H9 (cell line): ENCODE measurements at regions not wholly inside any gene's neighbourhood (a gene's known extent, or its start where the extent isn't known, plus 50 kb on each side); places are given as distances from the start of the nearest gene placed in this dataset.

Experiments
- DNase-seq: peaks from one replicate; pipeline ENCODE4 v3.0.0-alpha.2; 2017
- H2AFZ ChIP-seq: one replicate; pipeline ENCODE4 v1.6.1; 2013; ENCODE audit warnings: mild to moderate bottlenecking, low read length, control low read depth, moderate library complexity
- H2AK5ac ChIP-seq: 2 replicates; pipeline ENCODE4 v1.6.1; 2013; ENCODE audit warnings: low read length, control low read depth, mixed read lengths; ENCODE audit not compliant: insufficient read length
- H2BK120ac ChIP-seq: one replicate; pipeline ENCODE4 v1.6.1; 2013; ENCODE audit warnings: low read depth, mild to moderate bottlenecking, low read length, control low read depth, inconsistent platforms; ENCODE audit not compliant: poor library complexity, severe bottlenecking
- H2BK12ac ChIP-seq: 2 replicates; pipeline ENCODE4 v1.6.1; 2013; ENCODE audit warnings: low read length, control low read depth, mixed read lengths, low read depth; ENCODE audit not compliant: insufficient read length
- H2BK15ac ChIP-seq: 2 replicates; pipeline ENCODE4 v1.6.1; 2013; ENCODE audit warnings: low read depth, low read length, control low read depth
- H2BK20ac ChIP-seq: one replicate; pipeline ENCODE4 v1.6.1; 2013; ENCODE audit warnings: low read depth, mild to moderate bottlenecking, low read length, control low read depth, inconsistent platforms; ENCODE audit not compliant: poor library complexity, severe bottlenecking
- H2BK5ac ChIP-seq: 2 replicates; pipeline ENCODE4 v1.6.1; 2013; ENCODE audit warnings: low read length, control low read depth, mixed read lengths; ENCODE audit not compliant: insufficient read length
- H3K14ac ChIP-seq: 2 replicates; pipeline ENCODE4 v1.6.1; 2013; ENCODE audit warnings: low read length, control low read depth; ENCODE audit not compliant: insufficient read depth
- H3K18ac ChIP-seq: 2 replicates; pipeline ENCODE4 v1.6.1; 2013; ENCODE audit warnings: low read depth, mild to moderate bottlenecking, mixed read lengths, low read length, control low read depth; ENCODE audit not compliant: insufficient read length
- H3K23ac ChIP-seq: 2 replicates; pipeline ENCODE4 v1.6.1; 2013; ENCODE audit warnings: low read length, control low read depth, mixed read lengths, low read depth; ENCODE audit not compliant: insufficient read length
- H3K23me2 ChIP-seq: 2 replicates; pipeline ENCODE4 v1.6.1; 2013; ENCODE audit warnings: low read depth, mild to moderate bottlenecking, mixed read lengths, low read length, control low read depth; ENCODE audit not compliant: insufficient read length, poor library complexity, severe bottlenecking
- H3K27ac ChIP-seq: 2 replicates; pipeline ENCODE4 v1.5.1; 2013; ENCODE audit warnings: low read length, control low read depth, mixed read lengths, low read depth; ENCODE audit not compliant: insufficient read length
- H3K27me3 ChIP-seq: 2 replicates; pipeline ENCODE4 v1.6.1; 2013; ENCODE audit warnings: low read length, control low read depth, inconsistent platforms; ENCODE audit not compliant: insufficient read depth
- H3K4ac ChIP-seq: 2 replicates; pipeline ENCODE4 v1.6.1; 2013; ENCODE audit warnings: low read depth, mild to moderate bottlenecking, control low read depth, inconsistent platforms, low read length, moderate library complexity
- H3K4me1 ChIP-seq: 2 replicates; pipeline ENCODE4 v1.6.1; 2013; ENCODE audit warnings: low read length, control low read depth, inconsistent platforms; ENCODE audit not compliant: insufficient read depth
- H3K4me2 ChIP-seq: 2 replicates; pipeline ENCODE4 v1.6.1; 2013; ENCODE audit warnings: low read length, control low read depth, mixed read lengths; ENCODE audit not compliant: insufficient read length, insufficient read depth
- H3K56ac ChIP-seq: 2 replicates; pipeline ENCODE4 v1.6.1; 2013; ENCODE audit warnings: low read depth, mild to moderate bottlenecking, mixed read lengths, low read length, control low read depth; ENCODE audit not compliant: insufficient read length
- H3K79me1 ChIP-seq: 2 replicates; pipeline ENCODE4 v1.6.1; 2013; ENCODE audit warnings: low read depth, mild to moderate bottlenecking, moderate library complexity, low read length, control low read depth, inconsistent platforms; ENCODE audit not compliant: insufficient read depth, poor library complexity, severe bottlenecking
- H3K79me2 ChIP-seq: 2 replicates; pipeline ENCODE4 v1.6.1; 2013; ENCODE audit warnings: low read length, control low read depth, inconsistent platforms; ENCODE audit not compliant: insufficient read depth
- H3K9ac ChIP-seq: 2 replicates; pipeline ENCODE4 v1.6.1; 2013; ENCODE audit warnings: low read length, control low read depth, mixed read lengths; ENCODE audit not compliant: insufficient read length; ENCODE audit errors: extremely low read depth
- H3K9me3 ChIP-seq: one replicate; pipeline ENCODE4 v1.6.1; 2013; ENCODE audit warnings: low read depth, low read length, inconsistent platforms; ENCODE audit not compliant: control insufficient read depth
- H3T11ph ChIP-seq: one replicate; pipeline ENCODE4 v1.6.1; 2013; ENCODE audit warnings: mild to moderate bottlenecking, low read length, control low read depth, inconsistent platforms
- H4K20me1 ChIP-seq: one replicate; pipeline ENCODE4 v1.6.1; 2013; ENCODE audit not compliant: control insufficient read depth, insufficient read length, insufficient read depth
- H4K5ac ChIP-seq: 2 replicates; pipeline ENCODE4 v1.6.1; 2013; ENCODE audit warnings: low read depth, mild to moderate bottlenecking, mixed read lengths, low read length, control low read depth; ENCODE audit not compliant: insufficient read length
- H4K8ac ChIP-seq: replicated peaks from 2 replicates; pipeline ENCODE4 v1.6.1; 2013; ENCODE audit warnings: low read length, control low read depth, mixed read lengths, low read depth; ENCODE audit not compliant: insufficient read length
- H4K91ac ChIP-seq: 2 replicates; pipeline ENCODE4 v1.6.1; 2013; ENCODE audit warnings: low read depth, mild to moderate bottlenecking, moderate library complexity, mixed read lengths, low read length, control low read depth; ENCODE audit not compliant: insufficient read length
- H3K27ac Mint-ChIP-seq, 3 experiments: 2 replicates in 2 of 3; 3 replicates in 1 of 3; pipeline ENCODE4 v1.8.0; 2020 to 2021; ENCODE audit warnings: mixed read lengths in 3 of 3, mild to moderate bottlenecking in 1 of 3, moderate library complexity in 1 of 3
- H3K27me3 Mint-ChIP-seq: 2 replicates; pipeline ENCODE4 v1.8.0; 2021; ENCODE audit warnings: low read depth, mild to moderate bottlenecking, moderate library complexity, mixed read lengths
- H3K36me3 Mint-ChIP-seq, 3 experiments: 2 replicates in 2 of 3; 3 replicates in 1 of 3; pipeline ENCODE4 v1.8.0; 2020 to 2021; ENCODE audit warnings: low read depth in 3 of 3, mixed read lengths in 3 of 3; ENCODE audit not compliant: insufficient read depth in 1 of 3
- H3K4me1 Mint-ChIP-seq, 2 experiments: 2 replicates each; pipeline ENCODE4 v1.8.0; 2020; ENCODE audit warnings: mixed read lengths in 2 of 2
- H3K4me3 Mint-ChIP-seq, 2 experiments: 2 replicates in 1 of 2; 3 replicates in 1 of 2; pipeline ENCODE4 v1.8.0; 2020 to 2021; ENCODE audit warnings: mild to moderate bottlenecking in 2 of 2, mixed read lengths in 2 of 2, moderate library complexity in 1 of 2
- H3K9me3 Mint-ChIP-seq, 2 experiments: 2 replicates in 1 of 2; 3 replicates in 1 of 2; pipeline ENCODE4 v1.8.0; 2020; ENCODE audit warnings: mild to moderate bottlenecking in 2 of 2, mixed read lengths in 2 of 2, moderate library complexity in 1 of 2
- WGBS: extraction: QIAGEN DNeasy Blood & Tissue Kit; methylation state at CpG from one replicate; pipeline ENCODE4 v1.1.7; 2013; ENCODE audit warnings: missing lambda C conversion rate, low lambda C conversion rate, mixed read lengths; ENCODE audit not compliant: insufficient read length; ENCODE audit errors: extremely low coverage; 5-methylcytosine and 5-hydroxymethylcytosine counted together
- TF ChIP-seq, protein P1 (sequence below): fragments of 200-600 bp; sonication (generic); conservative IDR thresholded peaks from 3 replicates; pipeline ENCODE4 v1.8.0; 2021; ENCODE audit warnings: antibody characterized with exemption, mild to moderate bottlenecking

DNA sequence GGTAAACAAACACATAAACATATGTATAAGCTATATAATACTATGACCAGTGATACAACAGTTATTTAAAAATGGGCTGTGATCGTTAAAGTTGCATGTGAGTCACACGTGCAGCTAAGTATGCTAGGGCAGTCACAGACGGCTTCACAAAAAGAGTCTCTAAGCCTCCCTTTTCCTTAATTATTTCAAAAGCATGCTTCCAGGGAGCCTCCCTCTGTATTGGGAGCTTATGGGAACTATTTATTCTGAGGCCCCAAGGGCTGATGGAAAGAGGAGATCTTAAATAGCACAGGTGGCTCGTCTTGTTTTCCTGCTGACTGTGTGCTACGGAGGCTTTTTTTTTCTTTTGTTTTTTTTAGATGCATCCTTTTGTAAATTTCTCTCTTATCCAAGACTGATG lies 94.3 kb downstream of the ADCYAP1 start:
- Mint-ChIP-seq H3K27ac (peak overlapping the region in 2 of 3 experiments; percentile 78 to 88; a peak in 4 of 7 replicates), H3K27me3 (no peaks in the 10 kb centered on the region), H3K36me3 (peaks cover 5 to 26% (median 16%) of the 10 kb centered on the region in 3 experiments; a peak in 6 of 7 replicates)

More for the DNA sequence above, 94.3 kb downstream of the ADCYAP1 start:
- H3K79me1 ChIP-seq = peaks cover 6% of the 10 kb centered on the region
- no peak for DNase-seq
- H3K23me2 ChIP-seq = no peaks in the 10 kb centered on the region
- H4K8ac ChIP-seq = no peak overlapping the region
- Mint-ChIP-seq H3K9me3 (peaks cover 8 to 9% of the 10 kb centered on the region in 2 experiments; a peak in 4 of 5 replicates), H3K4me3 (no peak overlapping the region), H3K4me1 (peaks cover 12 to 17% of the 10 kb centered on the region in 2 experiments)
- H4K5ac ChIP-seq = no peak overlapping the region
- no CpG with 5 or more reads among the region's 5 CpGs for WGBS
- no peak overlapping the region for H3K56ac ChIP-seq
- no peak overlapping the region for H2AFZ ChIP-seq
- no peak overlapping the region for H3K4me2 ChIP-seq
- no peak overlapping the region for H3K23ac ChIP-seq
- H3K79me2 ChIP-seq = 0 out of 2 replicates have a peak, but pooled peaks cover 2% of the 10 kb centered on the region
- no peak overlapping the region for H3K18ac ChIP-seq
- H2AK5ac ChIP-seq = no peak overlapping the region
- no peak overlapping the region for H2BK5ac ChIP-seq
- H2BK20ac ChIP-seq = no peak overlapping the region
- H3K9me3 ChIP-seq = no peaks in the 10 kb centered on the region
- no peaks in the 10 kb centered on the region for H4K20me1 ChIP-seq
- no peak overlapping the region for H3T11ph ChIP-seq
- H3K4ac ChIP-seq = no peak overlapping the region
- H2BK12ac ChIP-seq = no peak overlapping the region
- peak overlapping the region; percentile 8 for H3K27ac ChIP-seq
- no peak overlapping the region for H4K91ac ChIP-seq
- TF ChIP-seq, protein P1, sequence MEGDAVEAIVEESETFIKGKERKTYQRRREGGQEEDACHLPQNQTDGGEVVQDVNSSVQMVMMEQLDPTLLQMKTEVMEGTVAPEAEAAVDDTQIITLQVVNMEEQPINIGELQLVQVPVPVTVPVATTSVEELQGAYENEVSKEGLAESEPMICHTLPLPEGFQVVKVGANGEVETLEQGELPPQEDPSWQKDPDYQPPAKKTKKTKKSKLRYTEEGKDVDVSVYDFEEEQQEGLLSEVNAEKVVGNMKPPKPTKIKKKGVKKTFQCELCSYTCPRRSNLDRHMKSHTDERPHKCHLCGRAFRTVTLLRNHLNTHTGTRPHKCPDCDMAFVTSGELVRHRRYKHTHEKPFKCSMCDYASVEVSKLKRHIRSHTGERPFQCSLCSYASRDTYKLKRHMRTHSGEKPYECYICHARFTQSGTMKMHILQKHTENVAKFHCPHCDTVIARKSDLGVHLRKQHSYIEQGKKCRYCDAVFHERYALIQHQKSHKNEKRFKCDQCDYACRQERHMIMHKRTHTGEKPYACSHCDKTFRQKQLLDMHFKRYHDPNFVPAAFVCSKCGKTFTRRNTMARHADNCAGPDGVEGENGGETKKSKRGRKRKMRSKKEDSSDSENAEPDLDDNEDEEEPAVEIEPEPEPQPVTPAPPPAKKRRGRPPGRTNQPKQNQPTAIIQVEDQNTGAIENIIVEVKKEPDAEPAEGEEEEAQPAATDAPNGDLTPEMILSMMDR = no peak
- H2BK120ac ChIP-seq = no peak overlapping the region
- H2BK15ac ChIP-seq = no peak overlapping the region
- no peak overlapping the region for H3K9ac ChIP-seq
- no peaks in the 10 kb centered on the region; the same call in 1 of the 2 replicates for H3K4me1 ChIP-seq
- H3K27me3 ChIP-seq = no peaks in the 10 kb centered on the region
- H3K14ac ChIP-seq = no peak overlapping the region
